HL-60 (cell line): ENCODE measurements at regions not wholly inside any gene's neighbourhood (a gene's known extent, or its start where the extent isn't known, plus 50 kb on each side); places are given as distances from the start of the nearest gene placed in this dataset.

Experiments used
- POLR2AphosphoS5 ChIP-seq: IDR thresholded peaks from 2 replicates; pipeline ENCODE4 v1.6.1; 2012; ENCODE audit warnings: low read depth
- TF ChIP-seq, protein P1 (sequence below): IDR thresholded peaks from one replicate; pipeline ENCODE4 v1.5.1; 2011; ENCODE audit warnings: low read length, control low read depth, inconsistent platforms; ENCODE audit not compliant: insufficient read depth

GRCh38 chrX:20519146-20519545 lies 252.4 kb upstream of the RPS6KA3 start:
- no peak for TF ChIP-seq POLR2AphosphoS5
- TF ChIP-seq, protein P1, sequence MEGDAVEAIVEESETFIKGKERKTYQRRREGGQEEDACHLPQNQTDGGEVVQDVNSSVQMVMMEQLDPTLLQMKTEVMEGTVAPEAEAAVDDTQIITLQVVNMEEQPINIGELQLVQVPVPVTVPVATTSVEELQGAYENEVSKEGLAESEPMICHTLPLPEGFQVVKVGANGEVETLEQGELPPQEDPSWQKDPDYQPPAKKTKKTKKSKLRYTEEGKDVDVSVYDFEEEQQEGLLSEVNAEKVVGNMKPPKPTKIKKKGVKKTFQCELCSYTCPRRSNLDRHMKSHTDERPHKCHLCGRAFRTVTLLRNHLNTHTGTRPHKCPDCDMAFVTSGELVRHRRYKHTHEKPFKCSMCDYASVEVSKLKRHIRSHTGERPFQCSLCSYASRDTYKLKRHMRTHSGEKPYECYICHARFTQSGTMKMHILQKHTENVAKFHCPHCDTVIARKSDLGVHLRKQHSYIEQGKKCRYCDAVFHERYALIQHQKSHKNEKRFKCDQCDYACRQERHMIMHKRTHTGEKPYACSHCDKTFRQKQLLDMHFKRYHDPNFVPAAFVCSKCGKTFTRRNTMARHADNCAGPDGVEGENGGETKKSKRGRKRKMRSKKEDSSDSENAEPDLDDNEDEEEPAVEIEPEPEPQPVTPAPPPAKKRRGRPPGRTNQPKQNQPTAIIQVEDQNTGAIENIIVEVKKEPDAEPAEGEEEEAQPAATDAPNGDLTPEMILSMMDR, result no peak
